HG03108 (cell line): ENCODE measurements at regions not wholly inside any gene's neighbourhood (a gene's known extent, or its start where the extent isn't known, plus 50 kb on each side); places are given as distances from the start of the nearest gene placed in this dataset.

Source experiments
- ATAC-seq: cut with Tn5 transposase; IDR thresholded peaks from one replicate; pipeline ENCODE4 v1.9.1; 2021; ENCODE audit warnings: moderate library complexity; ENCODE audit not compliant: unreplicated experiment

DNA sequence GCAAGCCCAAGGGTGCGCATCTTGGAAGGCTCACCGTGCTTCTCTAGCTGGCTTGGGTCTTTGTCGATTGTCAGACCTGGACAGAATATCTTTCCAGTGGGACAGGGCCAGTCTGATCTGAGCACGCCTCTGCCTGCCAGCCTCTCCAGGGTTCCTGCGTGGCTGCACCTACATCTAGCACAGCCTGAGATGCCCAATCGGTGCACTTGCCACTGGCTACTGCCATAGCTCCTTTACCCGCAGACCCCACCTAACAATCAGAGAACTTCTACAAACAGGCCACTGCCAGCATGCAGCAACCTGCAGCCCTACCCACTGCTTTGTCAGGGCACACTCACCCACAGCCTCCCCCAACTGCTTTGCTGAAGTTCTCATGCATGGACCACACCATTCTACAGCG is 56.7 kb upstream of the PHACTR3 start:
- ATAC-seq: no peak
